PFSK-1 (cell line): ENCODE measurements at regions not wholly inside any gene's neighbourhood (a gene's known extent, or its start where the extent isn't known, plus 50 kb on each side); places are given as distances from the start of the nearest gene placed in this dataset.

Source experiments
- FOXP2 ChIP-seq: optimal IDR thresholded peaks from 2 replicates; pipeline ENCODE3; 2011; ENCODE audit warnings: borderline replicate concordance, control low read depth, inconsistent platforms; ENCODE audit not compliant: insufficient read depth; ENCODE audit errors: extremely low read length, extremely low read depth
- POLR2AphosphoS5 ChIP-seq: IDR thresholded peaks from 2 replicates; pipeline ENCODE4 v1.6.1; 2012; ENCODE audit warnings: low read depth, mild to moderate bottlenecking, control low read depth, low read length, moderate library complexity
- SIN3A ChIP-seq: IDR thresholded peaks from 2 replicates; pipeline ENCODE4 v1.6.1; 2012; ENCODE audit warnings: mild to moderate bottlenecking, low read length, moderate library complexity, borderline replicate concordance; ENCODE audit not compliant: insufficient read depth
- TAF1 ChIP-seq: IDR thresholded peaks from 2 replicates; pipeline ENCODE4 v1.6.1; 2012; ENCODE audit warnings: low read length, control low read depth, borderline replicate concordance; ENCODE audit not compliant: insufficient read depth
- TF ChIP-seq, protein P1 (sequence below), 2 experiments: IDR thresholded peaks; 2 replicates each; pipeline versions ENCODE4 v1.6.1 to v1.8.0; 2011 to 2012; ENCODE audit warnings: low read depth in 2 of 2, low read length in 2 of 2, control low read depth in 1 of 2, inconsistent platforms in 1 of 2, mild to moderate bottlenecking in 1 of 2, moderate library complexity in 1 of 2; ENCODE audit not compliant: insufficient read depth in 1 of 2

- no peak for TF ChIP-seq TAF1
- TF ChIP-seq SIN3A: no peak
- TF ChIP-seq, protein P1, sequence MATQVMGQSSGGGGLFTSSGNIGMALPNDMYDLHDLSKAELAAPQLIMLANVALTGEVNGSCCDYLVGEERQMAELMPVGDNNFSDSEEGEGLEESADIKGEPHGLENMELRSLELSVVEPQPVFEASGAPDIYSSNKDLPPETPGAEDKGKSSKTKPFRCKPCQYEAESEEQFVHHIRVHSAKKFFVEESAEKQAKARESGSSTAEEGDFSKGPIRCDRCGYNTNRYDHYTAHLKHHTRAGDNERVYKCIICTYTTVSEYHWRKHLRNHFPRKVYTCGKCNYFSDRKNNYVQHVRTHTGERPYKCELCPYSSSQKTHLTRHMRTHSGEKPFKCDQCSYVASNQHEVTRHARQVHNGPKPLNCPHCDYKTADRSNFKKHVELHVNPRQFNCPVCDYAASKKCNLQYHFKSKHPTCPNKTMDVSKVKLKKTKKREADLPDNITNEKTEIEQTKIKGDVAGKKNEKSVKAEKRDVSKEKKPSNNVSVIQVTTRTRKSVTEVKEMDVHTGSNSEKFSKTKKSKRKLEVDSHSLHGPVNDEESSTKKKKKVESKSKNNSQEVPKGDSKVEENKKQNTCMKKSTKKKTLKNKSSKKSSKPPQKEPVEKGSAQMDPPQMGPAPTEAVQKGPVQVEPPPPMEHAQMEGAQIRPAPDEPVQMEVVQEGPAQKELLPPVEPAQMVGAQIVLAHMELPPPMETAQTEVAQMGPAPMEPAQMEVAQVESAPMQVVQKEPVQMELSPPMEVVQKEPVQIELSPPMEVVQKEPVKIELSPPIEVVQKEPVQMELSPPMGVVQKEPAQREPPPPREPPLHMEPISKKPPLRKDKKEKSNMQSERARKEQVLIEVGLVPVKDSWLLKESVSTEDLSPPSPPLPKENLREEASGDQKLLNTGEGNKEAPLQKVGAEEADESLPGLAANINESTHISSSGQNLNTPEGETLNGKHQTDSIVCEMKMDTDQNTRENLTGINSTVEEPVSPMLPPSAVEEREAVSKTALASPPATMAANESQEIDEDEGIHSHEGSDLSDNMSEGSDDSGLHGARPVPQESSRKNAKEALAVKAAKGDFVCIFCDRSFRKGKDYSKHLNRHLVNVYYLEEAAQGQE (IDR thresholded peaks at IDR 0.05; ENCODE audit: insufficient read depth in 1 of 2, low read depth in 2 of 2, low read length in 2 of 2): no peak
- no peak for TF ChIP-seq POLR2AphosphoS5
- TF ChIP-seq FOXP2: no peak
Measured at GRCh38 chr2:138942466-138942865, 162.3 kb upstream of the NXPH2 start.

DNA sequence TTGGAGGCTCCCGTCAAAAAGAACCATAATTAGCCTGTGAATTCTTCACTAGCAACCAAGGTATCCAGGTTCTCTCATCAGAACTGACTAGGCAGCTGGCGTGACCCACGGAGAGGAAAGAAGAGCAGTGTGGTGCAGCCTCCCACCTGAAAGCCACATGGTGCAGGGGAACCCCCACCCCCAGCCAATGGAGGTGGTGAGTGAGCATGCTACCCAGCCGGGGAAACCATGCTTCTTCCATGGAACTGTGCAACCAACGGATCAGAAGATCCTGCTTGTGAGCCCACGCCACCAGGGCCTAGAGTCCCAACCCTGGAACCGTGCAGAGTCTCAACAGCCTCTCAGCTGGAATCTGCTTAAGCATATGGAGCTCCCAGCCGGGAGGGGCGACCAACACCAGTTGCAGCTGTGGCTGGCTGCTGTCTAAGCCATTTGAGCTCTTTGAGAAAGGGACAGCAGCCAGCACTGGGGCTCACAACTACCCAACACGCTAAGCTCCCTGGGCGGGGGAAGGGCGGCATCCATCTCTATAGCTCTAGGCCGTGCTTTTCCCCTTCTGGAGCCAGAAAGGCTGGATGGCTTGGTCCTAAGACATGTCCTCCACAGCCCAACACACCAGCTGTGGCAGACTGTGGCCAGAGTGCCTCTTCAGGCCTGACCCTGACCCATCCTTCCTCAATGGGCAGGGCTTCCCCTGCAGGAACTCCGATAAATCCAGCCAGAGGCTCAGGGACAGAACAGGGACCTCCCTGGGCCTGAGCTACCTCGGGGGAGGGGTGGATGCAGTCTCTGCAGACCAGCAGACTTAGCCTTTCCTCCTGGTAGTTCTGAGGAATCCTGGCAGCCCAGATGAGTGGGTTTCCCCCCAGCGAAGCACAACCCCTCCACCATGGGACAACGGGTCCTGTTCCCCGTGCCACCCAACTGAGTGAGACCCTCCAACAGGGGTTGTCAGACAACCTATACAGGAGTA is 151.4 kb upstream of the NXPH2 start:
- TF ChIP-seq TAF1 (no peak), POLR2AphosphoS5 (no peak), SIN3A (no peak)
- TF ChIP-seq, protein P1 (IDR thresholded peaks at IDR 0.05; ENCODE audit: insufficient read depth in 1 of 2, low read depth in 2 of 2, low read length in 2 of 2): no peak

DNA sequence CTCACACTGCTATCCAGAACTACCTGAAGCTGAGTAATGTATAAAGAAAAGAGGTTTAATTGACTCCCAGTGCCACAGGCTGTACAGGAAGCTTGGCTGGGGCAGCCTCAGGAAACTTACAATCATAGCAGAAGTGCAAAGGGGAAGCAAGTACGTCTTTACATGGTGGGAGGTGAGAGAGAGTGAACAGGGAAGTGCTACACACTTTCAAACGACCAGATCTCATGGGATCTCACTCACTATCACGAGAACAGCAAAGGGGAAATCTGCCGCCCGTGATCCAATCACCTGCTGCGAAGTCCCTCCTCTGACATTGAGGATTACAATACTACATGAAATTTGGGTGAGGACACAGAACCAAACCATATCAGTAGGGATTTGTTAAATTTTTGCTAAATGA is 150.4 kb upstream of the NXPH2 start:
- TF ChIP-seq POLR2AphosphoS5: no peak
- no peak for TF ChIP-seq SIN3A
- TF ChIP-seq, protein P1 (IDR thresholded peaks at IDR 0.05; ENCODE audit: insufficient read depth in 1 of 2, low read depth in 2 of 2, low read length in 2 of 2): no peak
- TF ChIP-seq FOXP2: no peak
- TF ChIP-seq TAF1: no peak

GRCh38 chr2:138928374-138929021 is 148.3 kb upstream of the NXPH2 start:
- no peak for TF ChIP-seq POLR2AphosphoS5
- TF ChIP-seq TAF1: no peak
- TF ChIP-seq FOXP2: no peak
- TF ChIP-seq, protein P1 (IDR thresholded peaks at IDR 0.05; ENCODE audit: insufficient read depth in 1 of 2, low read depth in 2 of 2, low read length in 2 of 2): no peak
- TF ChIP-seq SIN3A: no peak
